ENCODE measurements at regions not wholly inside any gene's neighbourhood (a gene's known extent, or its start where the extent isn't known, plus 50 kb on each side); places are given as distances from the start of the nearest gene placed in this dataset.

- TF ChIP-seq CTCF (IDR thresholded peaks at IDR 0.05) (no peak), POLR2A (IDR thresholded peaks at IDR 0.05; ENCODE audit: low read length) (no peak), MAZ (IDR thresholded peaks at IDR 0.05; ENCODE audit: borderline replicate concordance, low read depth, low read length) (no peak), CEBPB (IDR thresholded peaks at IDR 0.05) (no peak), USF2 (IDR thresholded peaks at IDR 0.05) (no peak)
Measured at GRCh38 chr16:54432897-54433229, 146.3 kb upstream of the IRX3 start.

Measured in A549 (cell line).